Upper lobe of left lung (tissue), 4 donors: ENCODE measurements at regions not wholly inside any gene's neighbourhood (a gene's known extent, or its start where the extent isn't known, plus 50 kb on each side); places are given as distances from the start of the nearest gene placed in this dataset.

Experiments used
- CTCF ChIP-seq, 6 experiments: fragments of 450-650 bp in 4 of 6; fragments of 200-600 bp in 2 of 6; sonication (generic) in 2 of 6; IDR thresholded peaks; one replicate each; pipeline ENCODE4 v1.5.1; 2016 to 2019; ENCODE audit warnings: antibody characterized with exemption in 6 of 6
- POLR2A ChIP-seq, 4 donors: fragments of 450-650 bp; IDR thresholded peaks; one replicate each; pipeline ENCODE4 v1.5.1; 2016 to 2017; ENCODE audit warnings: antibody characterized with exemption in 4 of 4, mild to moderate bottlenecking in 2 of 4

DNA sequence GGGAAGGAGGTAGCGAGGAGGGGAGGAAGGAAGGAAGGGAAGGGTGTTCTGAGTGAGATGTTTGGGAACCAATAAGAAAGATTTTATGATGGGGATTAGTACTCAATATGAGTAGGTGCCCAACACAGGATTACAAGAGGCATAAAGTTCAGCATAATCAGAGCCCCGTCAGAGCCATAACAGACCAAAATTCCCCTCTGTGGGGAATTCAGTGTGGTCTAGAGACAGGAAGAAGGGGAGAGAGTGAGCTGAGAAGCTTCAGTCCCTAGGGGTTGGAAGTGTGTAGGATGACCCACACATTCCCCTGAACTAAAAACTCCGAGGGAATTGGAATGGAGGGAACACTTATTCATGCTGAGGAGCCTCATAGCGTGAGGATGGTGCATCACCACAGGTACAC, 160.3 kb upstream of the SASH1 start:
- TF ChIP-seq CTCF (IDR thresholded peaks at IDR 0.05) (no peak), POLR2A (IDR thresholded peaks at IDR 0.05) (no peak)
